ENCODE measurements at regions not wholly inside any gene's neighbourhood (a gene's known extent, or its start where the extent isn't known, plus 50 kb on each side); places are given as distances from the start of the nearest gene placed in this dataset.
A peak's percentile ranks its signal among the peaks of the same experiment; 100 is the strongest.

GRCh38 chr9:16328349-16328748 is 542.1 kb downstream of the BNC2 start:
- DNase-seq (ENCODE audit: low read depth in 4 of 4, low spot score in 2 of 4) = no peak

GRCh38 chr9:16329671-16330113 is 540.8 kb downstream of the BNC2 start:
- no peak for DNase-seq (ENCODE audit: low read depth in 4 of 4, low spot score in 2 of 4)

- no peak for DNase-seq (ENCODE audit: low read depth in 4 of 4, low spot score in 2 of 4)
These were observed 539.4 kb downstream of the BNC2 start for GRCh38 chr9:16331031-16331430.

GRCh38 chr9:16331527-16331926 is 538.9 kb downstream of the BNC2 start:
- no peak for DNase-seq (ENCODE audit: low read depth in 4 of 4, low spot score in 2 of 4)

- DNase-seq (ENCODE audit: low read depth in 4 of 4, low spot score in 2 of 4) = no peak
These were observed 536.8 kb downstream of the BNC2 start for GRCh38 chr9:16333691-16334090.

DNA sequence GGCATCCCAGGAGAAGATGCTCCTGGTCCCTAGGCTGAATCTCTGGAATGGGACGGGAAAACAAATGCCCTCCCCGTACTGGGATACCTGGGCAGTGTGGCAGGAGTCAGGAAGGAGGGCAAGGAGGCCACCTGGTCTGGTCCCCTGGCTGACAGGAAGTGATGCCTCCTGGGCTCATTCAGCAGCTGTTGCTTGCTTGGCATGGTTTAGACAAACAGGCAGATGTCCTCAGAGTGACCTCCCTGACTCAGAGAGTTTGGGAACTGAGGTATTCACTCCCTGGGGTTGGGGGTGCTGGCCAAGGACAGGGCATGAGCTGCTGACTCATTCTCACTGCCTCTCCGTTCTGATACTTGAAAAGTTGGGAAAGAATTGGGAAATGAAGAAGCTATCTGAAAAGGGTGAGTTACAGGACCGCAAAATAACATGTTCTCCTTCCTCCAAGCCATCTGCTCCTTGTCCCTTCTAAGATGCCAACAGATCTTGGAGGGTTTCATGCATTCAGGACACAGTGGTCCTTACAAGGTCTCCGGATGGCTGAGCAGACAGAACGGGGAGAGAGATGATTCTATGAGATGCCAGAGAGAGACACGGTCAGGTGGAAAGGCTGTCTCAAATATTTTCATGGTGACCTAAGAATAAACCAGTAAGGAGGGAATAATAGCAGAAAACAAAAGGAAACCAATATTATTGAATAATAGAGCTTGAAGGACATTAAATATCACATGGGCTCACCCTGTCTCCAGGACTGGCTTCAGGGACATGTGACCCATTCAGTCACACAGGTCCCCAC is 534.5 kb downstream of the BNC2 start:
- DNase-seq (ENCODE audit: low read depth in 4 of 4, low spot score in 2 of 4) = no peak

GRCh38 chr9:16336833-16337232 is 533.6 kb downstream of the BNC2 start:
- no peak for DNase-seq (ENCODE audit: low read depth in 4 of 4, low spot score in 2 of 4)

DNA sequence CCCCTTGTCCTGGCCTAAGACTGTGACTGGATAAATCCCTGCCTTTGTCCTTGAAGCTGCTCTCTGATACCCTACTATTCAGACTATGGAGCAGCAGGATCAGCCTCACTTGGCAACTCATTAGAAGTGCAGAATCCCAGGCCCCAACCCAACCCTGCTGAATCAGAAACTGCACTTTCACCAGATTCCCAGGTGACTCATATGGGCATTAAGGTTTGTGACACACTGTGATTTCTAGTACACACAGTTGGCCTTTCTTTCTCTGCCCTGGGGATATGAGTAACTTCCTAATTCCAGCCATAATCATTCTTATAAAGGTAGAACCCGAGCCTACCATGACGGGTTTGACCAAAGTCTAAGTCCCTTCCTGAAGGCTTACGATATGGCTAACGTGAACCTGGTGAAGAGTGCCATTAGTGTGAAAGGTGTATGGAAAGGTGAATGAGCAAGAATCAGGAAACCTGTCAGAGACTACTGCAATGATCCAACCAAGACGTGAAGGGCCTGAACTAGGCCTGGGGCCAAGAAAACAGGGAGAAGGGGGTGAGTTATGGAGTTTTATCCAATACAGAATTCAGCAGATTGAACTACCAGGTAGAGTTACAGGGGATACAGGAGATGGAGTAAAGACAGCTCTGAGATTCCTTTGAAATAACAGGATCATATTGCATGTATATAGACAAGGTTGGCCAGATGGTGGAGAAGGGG is 533.0 kb downstream of the BNC2 start:
- DNase-seq (ENCODE audit: low read depth in 4 of 4, low spot score in 2 of 4) = no peak

DNA sequence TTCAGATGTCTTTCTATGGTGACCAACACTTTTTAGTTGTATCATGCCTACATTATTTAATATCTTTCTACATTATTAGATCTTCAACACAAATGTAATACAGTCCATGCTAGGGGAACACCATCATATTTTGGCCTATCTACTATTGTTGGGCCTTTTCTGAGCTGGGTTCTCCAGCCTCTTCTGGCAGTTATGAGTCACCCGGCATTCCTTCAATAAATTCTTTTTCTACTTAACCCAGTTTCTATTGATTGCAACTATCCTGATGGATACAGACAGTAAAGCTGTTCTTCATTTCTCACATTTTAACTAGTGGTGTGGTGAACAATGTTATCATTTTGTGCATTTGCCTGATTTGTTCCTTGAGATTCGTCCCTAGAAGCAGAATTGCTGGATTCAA is 529.3 kb downstream of the BNC2 start:
- DNase-seq (ENCODE audit: low read depth in 4 of 4, low spot score in 2 of 4) = no peak

- no peak for DNase-seq (ENCODE audit: low read depth in 4 of 4, low spot score in 2 of 4)
These were observed 528.0 kb downstream of the BNC2 start for GRCh38 chr9:16342246-16343020.

DNA sequence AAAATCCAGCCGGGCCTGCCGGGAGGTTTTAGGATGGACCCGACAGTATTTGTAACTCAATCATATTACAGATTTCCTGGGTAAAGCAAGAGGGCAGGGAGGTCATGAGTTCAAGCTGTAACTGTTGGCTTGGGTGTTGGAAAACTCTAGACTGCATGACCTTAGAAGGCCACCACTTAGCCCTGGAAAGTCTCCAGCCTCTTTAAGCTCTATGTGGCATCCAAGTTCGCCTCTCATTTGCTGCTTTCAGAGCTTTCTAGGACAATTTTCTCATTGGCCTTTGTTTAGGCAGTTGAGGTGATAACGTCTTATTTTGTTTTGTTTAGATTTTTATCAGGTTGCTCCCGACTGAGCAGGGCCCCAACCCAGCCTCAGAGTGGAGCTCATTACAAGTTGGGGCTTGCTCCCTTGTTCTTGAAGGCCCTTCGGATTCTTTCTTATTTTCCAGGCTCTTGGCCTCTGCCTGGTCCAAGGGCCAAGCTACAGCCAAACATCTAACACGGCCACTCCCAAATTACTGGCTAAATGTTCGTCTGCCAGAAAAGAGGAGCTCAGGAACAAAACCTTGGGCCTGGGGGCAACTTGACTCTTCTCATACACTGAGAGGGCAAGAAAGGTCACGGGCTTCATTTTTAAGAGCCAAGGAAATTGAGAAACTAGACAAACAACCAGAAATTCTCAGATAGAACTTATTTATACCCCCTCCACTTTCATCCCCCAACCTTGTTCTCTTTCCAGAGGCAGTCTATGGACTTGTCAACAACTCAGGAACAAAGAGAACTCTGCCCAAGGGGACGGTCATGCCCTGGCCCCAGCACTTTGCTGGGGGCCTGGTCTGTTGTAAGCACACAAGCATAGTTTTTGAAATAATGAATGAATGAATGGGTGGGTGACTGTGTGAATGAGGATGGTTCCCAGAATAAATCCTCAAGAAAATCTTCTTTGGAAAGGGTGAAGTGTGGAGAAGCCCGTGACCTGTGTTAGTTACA is 526.9 kb downstream of the BNC2 start:
- DNase-seq (ENCODE audit: low read depth in 4 of 4, low spot score in 2 of 4) = no peak

- no peak for DNase-seq (ENCODE audit: low read depth in 4 of 4, low spot score in 2 of 4)
These were observed 526.1 kb downstream of the BNC2 start for GRCh38 chr9:16344343-16344742.

DNA sequence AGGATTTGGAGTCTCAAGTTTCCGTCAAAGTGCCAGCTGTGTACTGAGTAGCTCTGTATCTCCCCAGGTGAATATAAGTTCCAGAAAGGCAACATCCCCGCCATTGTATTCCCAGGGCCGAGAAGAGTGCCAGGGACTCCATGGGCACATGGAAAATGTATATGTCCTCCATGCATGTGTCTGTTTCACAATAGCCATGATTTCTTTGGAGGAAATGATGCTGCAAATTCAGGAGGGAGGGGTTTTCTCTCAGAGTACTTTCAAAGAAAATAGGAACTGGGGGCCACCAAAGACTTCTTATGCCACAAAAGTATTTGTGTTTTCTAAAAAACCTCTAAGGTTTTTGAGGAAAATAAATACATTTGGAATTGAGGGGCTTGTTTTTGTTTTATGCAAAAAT is 524.6 kb downstream of the BNC2 start:
- DNase-seq (ENCODE audit: low read depth in 4 of 4, low spot score in 2 of 4) = no peak

DNA sequence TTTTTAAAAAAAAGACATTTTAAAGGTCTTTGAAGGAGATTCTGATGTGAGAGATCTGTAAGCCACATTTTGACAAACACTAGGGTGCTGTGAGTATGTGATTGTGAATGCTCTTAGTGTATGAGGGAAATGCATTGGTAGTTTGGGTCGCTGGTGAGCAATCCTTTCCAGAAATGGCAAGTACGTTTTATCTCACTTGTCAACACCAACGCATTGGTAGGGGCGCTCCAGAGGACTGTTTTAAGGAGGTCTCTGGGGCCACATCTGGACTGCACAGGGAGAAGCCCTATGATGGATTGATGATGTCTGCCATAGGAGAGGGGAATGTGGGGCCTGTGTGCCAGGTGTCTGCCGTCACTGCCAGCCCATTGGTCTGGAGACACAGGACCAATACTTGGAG is 522.6 kb downstream of the BNC2 start:
- no peak for DNase-seq (ENCODE audit: low read depth in 4 of 4, low spot score in 2 of 4)

GRCh38 chr9:16348531-16348930 is 521.9 kb downstream of the BNC2 start:
- no peak for DNase-seq (ENCODE audit: low read depth in 4 of 4, low spot score in 2 of 4)

DNA sequence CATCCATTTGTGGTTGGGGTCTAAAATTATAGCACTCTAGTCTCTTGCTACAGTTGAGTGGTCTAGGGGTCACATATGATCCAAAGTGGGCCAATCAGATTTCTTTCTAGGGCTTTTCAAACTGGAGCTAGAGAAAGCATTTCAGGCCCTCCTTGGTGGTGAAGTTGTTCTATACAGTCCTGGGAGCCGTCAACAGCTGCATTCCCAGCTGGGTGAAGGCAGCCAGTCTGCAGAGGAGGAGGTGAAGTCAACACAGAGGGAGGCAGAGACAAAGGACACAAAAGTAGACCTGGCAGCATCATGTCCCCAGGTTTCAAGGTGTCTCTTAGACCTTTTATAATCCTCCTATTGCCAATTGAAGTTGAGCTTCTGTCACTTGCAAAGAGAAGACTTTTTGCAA is 518.2 kb downstream of the BNC2 start:
- no peak for DNase-seq (ENCODE audit: low read depth in 4 of 4, low spot score in 2 of 4)

- peak in 1 of 4 donors; percentile 26 for DNase-seq (ENCODE audit: low read depth in 4 of 4, low spot score in 2 of 4)
These were observed 517.6 kb downstream of the BNC2 start for GRCh38 chr9:16352791-16353401.

DNA sequence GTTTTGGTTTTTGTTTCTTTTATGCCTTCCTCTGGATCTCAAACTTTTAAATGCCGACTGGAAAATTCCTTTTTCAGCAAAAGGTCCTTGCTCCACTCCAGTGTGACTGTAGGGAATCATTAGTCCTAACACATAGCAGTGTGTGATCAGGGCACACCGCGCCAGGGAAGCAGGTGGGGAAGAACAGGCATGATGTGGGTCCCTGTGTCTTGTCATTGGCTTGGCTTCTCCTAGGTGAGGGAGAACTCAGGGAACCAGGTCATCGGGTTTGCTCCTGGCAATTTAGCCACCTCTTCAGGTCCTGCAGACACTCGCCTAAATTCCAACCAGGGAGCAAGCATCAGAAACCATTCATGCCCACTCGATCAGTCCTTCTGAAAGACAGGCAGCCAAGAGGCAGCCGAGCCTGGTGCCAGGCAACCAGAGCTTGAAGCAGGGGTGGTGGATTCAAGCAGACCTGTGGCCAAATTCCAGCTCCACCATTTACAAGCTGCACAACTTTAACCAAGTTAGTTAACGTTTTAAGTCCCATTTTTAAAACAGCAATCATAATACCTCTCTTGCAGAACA is 514.2 kb downstream of the BNC2 start:
- DNase-seq (ENCODE audit: low read depth in 4 of 4, low spot score in 2 of 4) = no peak

DNA sequence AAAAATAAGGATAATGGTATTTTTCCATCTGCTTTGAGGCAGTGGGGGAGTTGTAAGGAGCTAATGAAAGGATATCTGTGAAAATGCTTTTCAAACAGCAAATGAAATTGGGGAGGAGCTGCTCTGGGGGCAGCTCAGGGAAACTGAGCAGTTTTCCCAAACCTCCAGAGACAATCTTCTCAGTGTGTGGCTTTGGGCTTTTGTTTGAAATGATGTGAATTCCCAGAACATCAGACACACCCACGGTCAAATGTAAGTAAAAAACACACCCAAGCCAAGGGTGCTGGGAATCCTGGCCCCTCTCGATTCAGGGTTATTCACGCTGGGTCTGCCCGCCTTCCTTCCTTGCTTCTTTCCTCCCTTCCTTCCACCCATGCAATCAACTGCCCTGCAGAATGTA is 512.6 kb downstream of the BNC2 start:
- no peak for DNase-seq (ENCODE audit: low read depth in 4 of 4, low spot score in 2 of 4)
